ENCODE measurements at regions not wholly inside any gene's neighbourhood (a gene's known extent, or its start where the extent isn't known, plus 50 kb on each side); places are given as distances from the start of the nearest gene placed in this dataset.

- Histone ChIP-seq H3K27me3 (ENCODE audit: insufficient read depth, low read length) (no peaks in the 10 kb centered on the region), H3K27ac (ENCODE audit: low read depth, low read length) (no peak overlapping the region), H3K79me1 (ENCODE audit: low read length) (no peaks in the 10 kb centered on the region), H2BK120ac (ENCODE audit: insufficient read depth, low read length, poor library complexity) (no peak overlapping the region), H3K18ac (ENCODE audit: low read length) (no peak overlapping the region), H4K8ac (ENCODE audit: low read depth, low read length) (no peak overlapping the region), H2AFZ (ENCODE audit: insufficient read depth, low read length, poor library complexity) (no peak overlapping the region), H4K12ac (ENCODE audit: low read depth, low read length) (no peak overlapping the region), H3K4me3 (ENCODE audit: low read depth, low read length) (no peak overlapping the region), H3K9me3 (ENCODE audit: insufficient read depth, low read depth, low read length) (no peaks in the 10 kb centered on the region), H3K4me2 (ENCODE audit: low read length) (no peak overlapping the region), H3K4me1 (ENCODE audit: control insufficient read depth in 1 of 2, insufficient read depth in 2 of 2, low read length in 2 of 2) (no peaks in the 10 kb centered on the region), H2AK5ac (ENCODE audit: low read length) (no peak overlapping the region), H2BK12ac (ENCODE audit: low read length) (no peak overlapping the region), H3K79me2 (ENCODE audit: control insufficient read depth, insufficient read depth, low read length, poor library complexity) (no peaks in the 10 kb centered on the region), H3K23ac (ENCODE audit: low read length) (no peak overlapping the region), H4K91ac (ENCODE audit: low read depth, low read length) (no peak overlapping the region), H3K4ac (ENCODE audit: low read depth, low read length) (no peak overlapping the region), H2BK5ac (ENCODE audit: low read depth, low read length, poor library complexity) (no peak overlapping the region), H3K14ac (ENCODE audit: low read length) (no peak overlapping the region), H3K9ac (ENCODE audit: low read length) (no peak overlapping the region), H3K36me3 (ENCODE audit: control insufficient read depth in 1 of 2, insufficient read depth in 2 of 2, low read length in 2 of 2) (no peaks in the 10 kb centered on the region)
- DNase-seq, result no peak
- no CpG with 5 or more reads among the region's 2 CpGs for WGBS (ENCODE audit: extremely low coverage, insufficient coverage, insufficient read length)
Measured at GRCh38 chr12:19633641-19634040, 194.3 kb downstream of the AEBP2 start.

- no CpG with 5 or more reads among the region's 5 CpGs for WGBS (ENCODE audit: extremely low coverage, insufficient coverage, insufficient read length)
- no peak overlapping the region for H2BK12ac ChIP-seq (ENCODE audit: low read length)
Measured at GRCh38 chr12:19639781-19640415, 200.6 kb downstream of the AEBP2 start.

GRCh38 chr12:19641235-19642080, 202.2 kb downstream of the AEBP2 start:
- Histone ChIP-seq H3K4me2 (ENCODE audit: low read length) (no peak overlapping the region), H2AK5ac (ENCODE audit: low read length) (peak overlapping the region; percentile 64), H2BK5ac (ENCODE audit: low read depth, low read length, poor library complexity) (no peak overlapping the region), H2AFZ (ENCODE audit: insufficient read depth, low read length, poor library complexity) (no peak overlapping the region), H4K12ac (ENCODE audit: low read depth, low read length) (no peak overlapping the region), H3K23ac (ENCODE audit: low read length) (no peak overlapping the region), H3K4ac (ENCODE audit: low read depth, low read length) (no peak overlapping the region), H4K8ac (ENCODE audit: low read depth, low read length) (no peak overlapping the region), H2BK12ac (ENCODE audit: low read length) (peak overlapping the region; percentile 43), H3K27ac (ENCODE audit: low read depth, low read length) (no peak overlapping the region), H3K4me1 (ENCODE audit: control insufficient read depth in 1 of 2, insufficient read depth in 2 of 2, low read length in 2 of 2) (no peaks in the 10 kb centered on the region), H3K18ac (ENCODE audit: low read length) (no peak overlapping the region), H3K4me3 (ENCODE audit: low read depth, low read length) (no peak overlapping the region), H3K36me3 (ENCODE audit: control insufficient read depth in 1 of 2, insufficient read depth in 2 of 2, low read length in 2 of 2) (no peaks in the 10 kb centered on the region), H3K79me1 (ENCODE audit: low read length) (no peaks in the 10 kb centered on the region), H3K9ac (ENCODE audit: low read length) (no peak overlapping the region), H2BK120ac (ENCODE audit: insufficient read depth, low read length, poor library complexity) (no peak overlapping the region), H4K91ac (ENCODE audit: low read depth, low read length) (peak overlapping the region; percentile 16), H3K27me3 (ENCODE audit: insufficient read depth, low read length) (no peaks in the 10 kb centered on the region), H3K14ac (ENCODE audit: low read length) (no peak overlapping the region), H3K9me3 (ENCODE audit: insufficient read depth, low read depth, low read length) (peaks cover 1% of the 10 kb centered on the region), H3K79me2 (ENCODE audit: control insufficient read depth, insufficient read depth, low read length, poor library complexity) (no peaks in the 10 kb centered on the region)
- no CpG with 5 or more reads among the region's 5 CpGs for WGBS (ENCODE audit: extremely low coverage, insufficient coverage, insufficient read length)
- DNase-seq, result no peak

More at GRCh38 chr12:19639781-19640415, 200.6 kb downstream of the AEBP2 start:
- Histone ChIP-seq H3K36me3 (ENCODE audit: control insufficient read depth in 1 of 2, insufficient read depth in 2 of 2, low read length in 2 of 2) (no peaks in the 10 kb centered on the region), H2BK120ac (ENCODE audit: insufficient read depth, low read length, poor library complexity) (no peak overlapping the region), H3K79me1 (ENCODE audit: low read length) (no peaks in the 10 kb centered on the region), H4K12ac (ENCODE audit: low read depth, low read length) (no peak overlapping the region), H3K4me1 (ENCODE audit: control insufficient read depth in 1 of 2, insufficient read depth in 2 of 2, low read length in 2 of 2) (no peaks in the 10 kb centered on the region), H3K9me3 (ENCODE audit: insufficient read depth, low read depth, low read length) (no peaks in the 10 kb centered on the region), H3K27me3 (ENCODE audit: insufficient read depth, low read length) (no peaks in the 10 kb centered on the region), H3K14ac (ENCODE audit: low read length) (no peak overlapping the region), H3K23ac (ENCODE audit: low read length) (no peak overlapping the region), H3K9ac (ENCODE audit: low read length) (no peak overlapping the region), H3K4ac (ENCODE audit: low read depth, low read length) (no peak overlapping the region), H4K91ac (ENCODE audit: low read depth, low read length) (no peak overlapping the region), H3K27ac (ENCODE audit: low read depth, low read length) (no peak overlapping the region), H2AFZ (ENCODE audit: insufficient read depth, low read length, poor library complexity) (no peak overlapping the region), H3K79me2 (ENCODE audit: control insufficient read depth, insufficient read depth, low read length, poor library complexity) (no peaks in the 10 kb centered on the region), H2AK5ac (ENCODE audit: low read length) (no peak overlapping the region), H3K18ac (ENCODE audit: low read length) (no peak overlapping the region), H3K4me3 (ENCODE audit: low read depth, low read length) (no peak overlapping the region), H2BK5ac (ENCODE audit: low read depth, low read length, poor library complexity) (no peak overlapping the region), H4K8ac (ENCODE audit: low read depth, low read length) (no peak overlapping the region), H3K4me2 (ENCODE audit: low read length) (no peak overlapping the region)
- no peak for DNase-seq

- no peak for DNase-seq
- no peak overlapping the region for H3K27ac ChIP-seq (ENCODE audit: low read depth, low read length)
- H2AK5ac ChIP-seq (ENCODE audit: low read length), result no peak overlapping the region
- H3K4me3 ChIP-seq (ENCODE audit: low read depth, low read length), result no peak overlapping the region
- H3K4me1 ChIP-seq (ENCODE audit: control insufficient read depth in 1 of 2, insufficient read depth in 2 of 2, low read length in 2 of 2), result no peaks in the 10 kb centered on the region
- peaks cover 1% of the 10 kb centered on the region for H3K9me3 ChIP-seq (ENCODE audit: insufficient read depth, low read depth, low read length)
- H3K4ac ChIP-seq (ENCODE audit: low read depth, low read length), result no peak overlapping the region
- no peaks in the 10 kb centered on the region for H3K79me2 ChIP-seq (ENCODE audit: control insufficient read depth, insufficient read depth, low read length, poor library complexity)
- H3K23ac ChIP-seq (ENCODE audit: low read length), result no peak overlapping the region
- no peaks in the 10 kb centered on the region for H3K27me3 ChIP-seq (ENCODE audit: insufficient read depth, low read length)
- H4K12ac ChIP-seq (ENCODE audit: low read depth, low read length), result no peak overlapping the region
- H3K79me1 ChIP-seq (ENCODE audit: low read length), result no peaks in the 10 kb centered on the region
- H3K18ac ChIP-seq (ENCODE audit: low read length), result no peak overlapping the region
- H2BK12ac ChIP-seq (ENCODE audit: low read length), result no peak overlapping the region
- no peak overlapping the region for H4K8ac ChIP-seq (ENCODE audit: low read depth, low read length)
- H2BK5ac ChIP-seq (ENCODE audit: low read depth, low read length, poor library complexity), result no peak overlapping the region
- no peak overlapping the region for H3K4me2 ChIP-seq (ENCODE audit: low read length)
- no peak overlapping the region for H3K9ac ChIP-seq (ENCODE audit: low read length)
- no CpG with 5 or more reads among the region's 4 CpGs for WGBS (ENCODE audit: extremely low coverage, insufficient coverage, insufficient read length)
- no peaks in the 10 kb centered on the region for H3K36me3 ChIP-seq (ENCODE audit: control insufficient read depth in 1 of 2, insufficient read depth in 2 of 2, low read length in 2 of 2)
- H4K91ac ChIP-seq (ENCODE audit: low read depth, low read length), result no peak overlapping the region
- H3K14ac ChIP-seq (ENCODE audit: low read length), result no peak overlapping the region
- H2BK120ac ChIP-seq (ENCODE audit: insufficient read depth, low read length, poor library complexity), result no peak overlapping the region
- no peak overlapping the region for H2AFZ ChIP-seq (ENCODE audit: insufficient read depth, low read length, poor library complexity)
Measured at GRCh38 chr12:19642345-19642744, 203.1 kb downstream of the AEBP2 start.
